Loucy (cell line): ENCODE measurements at regions not wholly inside any gene's neighbourhood (a gene's known extent, or its start where the extent isn't known, plus 50 kb on each side); places are given as distances from the start of the nearest gene placed in this dataset.

Experiments used
- H2AFZ ChIP-seq: fragments of 200-600 bp; sonication (generic); 2 replicates; pipeline ENCODE4 v1.6.0; 2016; ENCODE audit warnings: antibody characterized with exemption, mild to moderate bottlenecking, low read length, moderate library complexity
- H3F3A ChIP-seq: fragments of 200-600 bp; 2 replicates; pipeline ENCODE4 v1.6.0; 2016; ENCODE audit warnings: antibody characterized with exemption, low read depth, mild to moderate bottlenecking
- H3K27me3 ChIP-seq: fragments of 200-600 bp; sonication (generic); 2 replicates; pipeline ENCODE4 v1.6.1; 2014; ENCODE audit warnings: low read length, mild to moderate bottlenecking; ENCODE audit not compliant: insufficient read depth, poor library complexity, severe bottlenecking
- H3K36me3 ChIP-seq: fragments of 200-600 bp; sonication (generic); 2 replicates; pipeline ENCODE4 v1.6.1; 2016; ENCODE audit warnings: low read length; ENCODE audit not compliant: insufficient read depth
- H3K4me1 ChIP-seq: fragments of 200-600 bp; sonication (generic); 2 replicates; pipeline ENCODE4 v1.5.1; 2014; ENCODE audit warnings: low read length, mild to moderate bottlenecking; ENCODE audit not compliant: insufficient read depth, poor library complexity, severe bottlenecking
- H3K4me2 ChIP-seq: fragments of 200-600 bp; sonication (generic); 2 replicates; pipeline ENCODE4 v1.6.0; 2014; ENCODE audit warnings: antibody characterized with exemption, low read length, low read depth, mild to moderate bottlenecking; ENCODE audit not compliant: poor library complexity, severe bottlenecking
- H3K4me3 ChIP-seq: fragments of 200-600 bp; sonication (generic); 2 replicates; pipeline ENCODE4 v1.5.1; 2014; ENCODE audit warnings: low read length, mild to moderate bottlenecking, mixed read lengths; ENCODE audit not compliant: poor library complexity, severe bottlenecking
- H3K79me2 ChIP-seq: fragments of 200-600 bp; sonication (generic); 2 replicates; pipeline ENCODE4 v1.6.1; 2014; ENCODE audit warnings: low read length; ENCODE audit not compliant: insufficient read depth
- H3K9ac ChIP-seq: fragments of 200-600 bp; sonication (generic); 2 replicates; pipeline ENCODE4 v1.6.0; 2014; ENCODE audit warnings: mild to moderate bottlenecking, low read depth, low read length, moderate library complexity; ENCODE audit not compliant: poor library complexity, severe bottlenecking
- H3K9me2 ChIP-seq: fragments of 200-600 bp; sonication (generic); replicated peaks from 2 replicates; pipeline ENCODE4 v1.6.1; 2016; ENCODE audit warnings: low read depth, low read length, mixed read lengths
- H3K9me3 ChIP-seq: fragments of 200-600 bp; sonication (generic); 2 replicates; pipeline ENCODE4 v1.6.1; 2014; ENCODE audit warnings: mild to moderate bottlenecking, antibody characterized with exemption, low read length, low read depth; ENCODE audit not compliant: insufficient read depth
- H4K20me1 ChIP-seq: fragments of 200-600 bp; sonication (generic); 2 replicates; pipeline ENCODE4 v1.6.0; 2014; ENCODE audit warnings: antibody characterized with exemption, low read length, mild to moderate bottlenecking; ENCODE audit not compliant: insufficient read depth, poor library complexity, severe bottlenecking
- CTCF ChIP-seq: fragments of 200-600 bp; sonication (generic); conservative IDR thresholded peaks from 2 replicates; pipeline ENCODE4 v1.5.1; 2014; ENCODE audit warnings: mild to moderate bottlenecking, antibody characterized with exemption, low read length
- EZH2phosphoT487 ChIP-seq: fragments of 200-600 bp; IDR thresholded peaks from 2 replicates; pipeline ENCODE4 v1.6.1; 2018; ENCODE audit warnings: antibody characterized with exemption, mild to moderate bottlenecking, moderate library complexity, borderline replicate concordance

- no peaks in the 10 kb centered on the region for H3K79me2 ChIP-seq
Observed at GRCh38 chr5:10031817-10032216, 217.9 kb downstream of the ATPSCKMT start.

GRCh38 chr5:10030219-10030831, 219.4 kb downstream of the ATPSCKMT start:
- H3K4me2 ChIP-seq = no peak overlapping the region
- TF ChIP-seq EZH2phosphoT487 = no peak
- TF ChIP-seq CTCF = peak; percentile 44; the same call in 1 of the 2 replicates
- no peaks in the 10 kb centered on the region for H3K9me2 ChIP-seq
- no peak overlapping the region for H2AFZ ChIP-seq
- no peaks in the 10 kb centered on the region for H3K4me1 ChIP-seq
- H3K27me3 ChIP-seq = no peaks in the 10 kb centered on the region
- no peak overlapping the region for H3K9ac ChIP-seq
- no peaks in the 10 kb centered on the region for H3K79me2 ChIP-seq
- H3K9me3 ChIP-seq = no peaks in the 10 kb centered on the region; the same call in 1 of the 2 replicates
- H4K20me1 ChIP-seq = no peaks in the 10 kb centered on the region
- H3K36me3 ChIP-seq = no peaks in the 10 kb centered on the region
- H3K4me3 ChIP-seq = no peak overlapping the region
- no peaks in the 10 kb centered on the region for H3F3A ChIP-seq

More at GRCh38 chr5:10031817-10032216, 217.9 kb downstream of the ATPSCKMT start:
- Histone ChIP-seq H3K9me3 (no peaks in the 10 kb centered on the region; the same call in 1 of the 2 replicates), H4K20me1 (no peaks in the 10 kb centered on the region), H3F3A (no peaks in the 10 kb centered on the region), H3K9me2 (no peaks in the 10 kb centered on the region), H3K4me3 (no peak overlapping the region), H3K4me2 (no peak overlapping the region), H3K4me1 (no peaks in the 10 kb centered on the region), H2AFZ (no peak overlapping the region), H3K36me3 (no peaks in the 10 kb centered on the region), H3K27me3 (no peaks in the 10 kb centered on the region), H3K9ac (no peak overlapping the region)
- TF ChIP-seq EZH2phosphoT487 (no peak), CTCF (no peak)

GRCh38 chr5:10023494-10023893, 226.2 kb downstream of the ATPSCKMT start:
- no peak overlapping the region for H3K4me2 ChIP-seq
- TF ChIP-seq EZH2phosphoT487 (no peak), CTCF (no peak)
- H3F3A ChIP-seq = no peaks in the 10 kb centered on the region
- H3K4me1 ChIP-seq = no peaks in the 10 kb centered on the region
- no peak overlapping the region for H3K9ac ChIP-seq
- H3K4me3 ChIP-seq = no peak overlapping the region
- H3K36me3 ChIP-seq = no peaks in the 10 kb centered on the region
- no peaks in the 10 kb centered on the region for H4K20me1 ChIP-seq
- no peak overlapping the region for H2AFZ ChIP-seq
- no peaks in the 10 kb centered on the region for H3K27me3 ChIP-seq
- no peaks in the 10 kb centered on the region for H3K79me2 ChIP-seq
- no peaks in the 10 kb centered on the region for H3K9me2 ChIP-seq
- H3K9me3 ChIP-seq = no peaks in the 10 kb centered on the region
